Neutrophil (primary cell): ENCODE measurements at regions not wholly inside any gene's neighbourhood (a gene's known extent, or its start where the extent isn't known, plus 50 kb on each side); places are given as distances from the start of the nearest gene placed in this dataset.
"Not testable (repeated sequence)": the region's sequence is repeated elsewhere in the genome, so short reads cannot be mapped to it uniquely, and the experiment has no call there.

Experiments
- H3K27ac ChIP-seq: fragments of 200-600 bp; sonication (generic); 2 replicates; pipeline ENCODE4 v1.5.1; 2016; ENCODE audit warnings: mild to moderate bottlenecking, moderate library complexity
- H3K27me3 ChIP-seq: fragments of 200-600 bp; sonication (generic); 2 replicates; pipeline ENCODE4 v1.6.0; 2016; ENCODE audit warnings: mild to moderate bottlenecking
- H3K36me3 ChIP-seq: fragments of 200-600 bp; sonication (generic); 2 replicates; pipeline ENCODE4 v1.5.1; 2017
- H3K4me1 ChIP-seq, 2 experiments: fragments of 200-600 bp in 1 of 2; sonication (generic) in 1 of 2; 1 replicate in 1 of 2; 2 replicates in 1 of 2; pipeline versions ENCODE4 v1.5.1 to v1.6.1; 2013 to 2016; ENCODE audit warnings: low read depth in 1 of 2, low read length in 1 of 2, mild to moderate bottlenecking in 1 of 2, moderate library complexity in 1 of 2; ENCODE audit not compliant: control insufficient read depth in 1 of 2, insufficient read depth in 1 of 2
- H3K4me3 ChIP-seq, 2 experiments: fragments of 200-600 bp in 1 of 2; sonication (generic) in 1 of 2; 1 replicate in 1 of 2; 2 replicates in 1 of 2; pipeline ENCODE4 v1.5.1; 2013 to 2016; ENCODE audit warnings: low read depth in 1 of 2, low read length in 1 of 2, mild to moderate bottlenecking in 1 of 2, moderate library complexity in 1 of 2
- H3K9me3 ChIP-seq: fragments of 200-600 bp; sonication (generic); 2 replicates; pipeline ENCODE4 v1.5.1; 2016
- CTCF ChIP-seq: fragments of 200-600 bp; sonication (generic); IDR thresholded peaks from 2 replicates; pipeline ENCODE4 v1.5.1; 2016; ENCODE audit warnings: antibody characterized with exemption

GRCh38 chr2:47964277-47964676 is 58.0 kb upstream of the FBXO11 start:
- H3K27ac ChIP-seq = no peak overlapping the region
- no peaks in the 10 kb centered on the region for H3K4me1 ChIP-seq
- TF ChIP-seq CTCF = no peak
- no peaks in the 10 kb centered on the region for H3K9me3 ChIP-seq
- H3K36me3 ChIP-seq = no peaks in the 10 kb centered on the region
- no peak overlapping the region for H3K4me3 ChIP-seq
- peaks cover 26% of the 10 kb centered on the region for H3K27me3 ChIP-seq

GRCh38 chr2:47964722-47965434 is 58.6 kb upstream of the FBXO11 start:
- no peaks in the 10 kb centered on the region for H3K9me3 ChIP-seq
- no peak overlapping the region for H3K27ac ChIP-seq
- H3K4me3 ChIP-seq = no peak overlapping the region
- H3K36me3 ChIP-seq = no peaks in the 10 kb centered on the region
- peaks cover 26% of the 10 kb centered on the region for H3K27me3 ChIP-seq
- no peaks in the 10 kb centered on the region for H3K4me1 ChIP-seq
- no peak for TF ChIP-seq CTCF

DNA sequence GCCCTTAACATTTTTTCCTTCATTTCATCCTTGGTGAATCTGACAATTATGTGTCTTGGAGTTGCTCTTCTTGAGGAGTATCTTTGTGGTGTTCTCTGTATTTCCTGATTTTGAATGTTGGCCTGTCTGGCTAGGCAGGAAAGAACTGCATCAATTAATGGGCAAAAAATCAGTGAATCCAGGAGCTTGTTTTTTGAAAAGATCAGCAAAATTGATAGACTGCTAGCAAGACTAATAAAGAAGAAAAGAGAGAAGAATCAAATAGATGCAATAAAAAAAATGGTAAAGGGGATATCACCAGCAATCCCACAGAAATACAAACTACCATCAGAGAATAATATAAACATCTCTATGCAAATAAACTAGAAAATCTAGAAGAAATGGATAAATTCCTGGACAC is 70.4 kb upstream of the FBXO11 start:
- H3K27me3 ChIP-seq, H3K9me3 ChIP-seq: not testable (repeated sequence)

DNA sequence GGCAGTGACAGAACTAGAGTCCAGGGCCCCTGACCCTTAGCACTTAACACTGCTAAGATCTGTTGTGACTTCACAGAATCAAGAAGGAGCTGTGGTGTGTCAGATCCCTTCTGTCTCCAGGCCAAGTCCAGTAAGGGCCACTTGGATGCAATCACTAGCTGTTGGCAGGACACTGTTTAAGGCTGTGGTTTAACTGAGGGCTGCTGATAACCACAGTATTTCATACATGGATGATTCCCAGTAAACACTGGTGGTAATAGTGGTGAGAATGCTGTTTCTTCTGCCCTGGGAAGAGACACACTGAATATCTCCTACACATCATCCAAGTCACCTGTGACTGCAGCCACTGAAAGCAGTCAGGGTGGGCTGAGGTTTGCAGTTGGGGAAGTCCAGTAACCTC is 77.7 kb upstream of the FBXO11 start:
- no peaks in the 10 kb centered on the region for H3K36me3 ChIP-seq
- H3K27ac ChIP-seq = no peak overlapping the region
- no peak for TF ChIP-seq CTCF
- no peaks in the 10 kb centered on the region for H3K27me3 ChIP-seq
- no peak overlapping the region for H3K4me3 ChIP-seq
- H3K4me1 ChIP-seq = no peaks in the 10 kb centered on the region
- no peaks in the 10 kb centered on the region for H3K9me3 ChIP-seq

More for the DNA sequence above, 70.4 kb upstream of the FBXO11 start:
- not testable (repeated sequence) for H3K4me1 ChIP-seq, H3K4me3 ChIP-seq, H3K27ac ChIP-seq, H3K36me3 ChIP-seq

DNA sequence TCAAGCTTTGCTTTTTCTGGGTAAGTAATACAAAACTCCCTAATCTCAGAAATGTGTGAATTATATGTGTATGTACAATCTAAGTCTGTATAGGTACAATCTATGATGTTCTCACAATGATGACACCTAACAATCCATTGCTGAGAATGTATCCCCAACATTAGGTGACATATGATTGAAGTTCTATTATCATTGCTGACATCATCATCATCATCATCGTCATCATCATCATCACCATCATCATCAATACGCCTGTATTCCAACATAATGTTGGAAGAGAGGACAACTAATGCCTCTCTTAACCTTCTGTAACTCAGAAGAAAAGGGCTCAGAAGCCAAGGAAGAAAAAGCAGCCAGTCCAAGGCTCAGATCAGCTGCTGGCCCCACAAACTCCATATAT is 84.2 kb upstream of the FBXO11 start:
- no peaks in the 10 kb centered on the region for H3K27me3 ChIP-seq
- no peak for TF ChIP-seq CTCF
- H3K4me1 ChIP-seq = no peaks in the 10 kb centered on the region
- no peaks in the 10 kb centered on the region for H3K36me3 ChIP-seq
- H3K27ac ChIP-seq = no peak overlapping the region
- H3K4me3 ChIP-seq = no peak overlapping the region
- no peaks in the 10 kb centered on the region for H3K9me3 ChIP-seq

DNA sequence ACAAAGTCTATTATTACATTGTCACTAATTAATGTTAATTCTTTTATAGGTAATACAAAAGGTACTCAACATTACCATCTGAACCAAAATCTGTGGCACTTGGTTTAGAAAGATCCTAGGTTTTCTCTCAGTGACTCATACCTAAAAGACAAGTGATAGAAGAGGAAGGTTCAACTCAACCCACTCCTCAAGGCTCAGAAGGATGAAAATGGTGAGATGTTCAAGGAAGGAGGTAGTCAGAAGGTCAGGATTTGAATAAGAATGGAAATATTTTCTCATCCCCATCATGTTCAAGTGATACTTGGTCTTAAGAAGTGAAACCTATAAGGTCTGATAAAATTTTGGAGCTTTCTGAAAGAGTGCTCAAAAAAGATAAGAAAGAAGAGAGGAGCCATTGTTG is 86.4 kb upstream of the FBXO11 start:
- Histone ChIP-seq H3K27me3 (no peaks in the 10 kb centered on the region), H3K9me3 (no peaks in the 10 kb centered on the region), H3K36me3 (no peaks in the 10 kb centered on the region), H3K4me3 (no peak overlapping the region), H3K27ac (no peak overlapping the region), H3K4me1 (no peaks in the 10 kb centered on the region)
- no peak for TF ChIP-seq CTCF
